Lower leg skin (tissue), 4 donors: ENCODE measurements at regions not wholly inside any gene's neighbourhood (a gene's known extent, or its start where the extent isn't known, plus 50 kb on each side); places are given as distances from the start of the nearest gene placed in this dataset.

Source experiments
- DNase-seq, 2 donors: peaks; one replicate each; pipeline ENCODE4 v3.0.0-alpha.2; 2019; ENCODE audit warnings: low spot score in 2 of 2
- H3K4me3 ChIP-seq: fragments of 200-600 bp; sonication (generic); 2 replicates; pipeline ENCODE4 v1.5.1; 2017; ENCODE audit warnings: mild to moderate bottlenecking, low read depth; ENCODE audit not compliant: poor library complexity, severe bottlenecking
- CTCF ChIP-seq, 3 donors: fragments of 450-650 bp; IDR thresholded peaks; one replicate each; pipeline ENCODE4 v1.5.1; 2016; ENCODE audit warnings: antibody characterized with exemption in 3 of 3, mild to moderate bottlenecking in 3 of 3, moderate library complexity in 2 of 3
- POLR2A ChIP-seq, 2 donors: fragments of 450-650 bp; IDR thresholded peaks; one replicate each; pipeline ENCODE4 v1.6.1; 2016 to 2017; ENCODE audit warnings: antibody characterized with exemption in 2 of 2, mild to moderate bottlenecking in 1 of 2, moderate library complexity in 1 of 2
- WGBS, 2 donors: methylation state at CpG; one replicate each; pipeline ENCODE4 v1.1.5; 2018; 5-methylcytosine and 5-hydroxymethylcytosine counted together
- intact Hi-C: fragments of 100-400 bp; cut with DNase I; formaldehyde crosslinking; loops from one replicate; pipeline ENCODE4 v1.15.0; 2023; ENCODE audit warnings: low total_unique reads

- DNase-seq, result no peak
- intact Hi-C loops, result no loop called here
- H3K4me3 ChIP-seq, result no peak overlapping the region
- TF ChIP-seq POLR2A (IDR thresholded peaks at IDR 0.05) (no peak), CTCF (IDR thresholded peaks at IDR 0.05) (no peak)
Measured at GRCh38 chr2:13240061-13240460, 523.3 kb downstream of the TRIB2 start.

- DNase-seq, result no peak
- no peak overlapping the region for H3K4me3 ChIP-seq
- TF ChIP-seq POLR2A (IDR thresholded peaks at IDR 0.05), result no peak
- TF ChIP-seq CTCF (IDR thresholded peaks at IDR 0.05), result no peak
- 84 to 89% methylated on average over 11 of the region's 11 CpGs for WGBS, 2 donors
- intact Hi-C loops, result no loop called here
Measured at GRCh38 chr2:13240789-13241487, 524.2 kb downstream of the TRIB2 start.

GRCh38 chr2:13252615-13253014 lies 535.9 kb downstream of the TRIB2 start:
- no peak for DNase-seq
- intact Hi-C loops, result no loop called here
- TF ChIP-seq CTCF (IDR thresholded peaks at IDR 0.05), result no peak
- TF ChIP-seq POLR2A (IDR thresholded peaks at IDR 0.05), result no peak
- no peak overlapping the region for H3K4me3 ChIP-seq
- 54 to 58% methylated on average over 4 of the region's 4 CpGs for WGBS, 2 donors

DNA sequence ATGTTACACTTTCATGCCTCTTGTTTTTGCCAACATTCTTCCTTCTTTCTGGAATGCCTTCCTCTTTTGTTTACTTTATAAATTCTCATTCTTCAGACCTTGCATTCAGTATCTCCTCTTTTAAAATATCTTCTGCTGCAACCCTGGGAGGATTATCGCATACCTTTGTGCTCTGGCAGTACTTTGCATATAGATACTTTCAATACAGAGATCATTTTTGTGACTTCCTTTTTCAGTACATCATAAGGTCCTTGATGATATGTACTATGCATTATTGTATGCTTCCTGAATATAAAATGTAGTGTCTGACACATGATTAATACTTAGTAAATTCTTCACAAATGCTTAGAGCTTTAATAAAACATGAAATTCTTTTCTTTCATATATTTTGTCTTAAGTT lies 538.7 kb downstream of the TRIB2 start:
- no peak overlapping the region for H3K4me3 ChIP-seq
- intact Hi-C loops, result no loop called here
- no peak for DNase-seq
- TF ChIP-seq POLR2A (IDR thresholded peaks at IDR 0.05) (no peak), CTCF (IDR thresholded peaks at IDR 0.05) (no peak)
- 72 to 81% methylated on average over 1 of the region's 1 CpG for WGBS, 2 donors

- H3K4me3 ChIP-seq, result no peak overlapping the region
- WGBS, 2 donors, result 26 to 37% methylated on average over 2 of the region's 2 CpGs
- TF ChIP-seq POLR2A (IDR thresholded peaks at IDR 0.05) (no peak), CTCF (IDR thresholded peaks at IDR 0.05) (no peak)
- DNase-seq, result no peak
- intact Hi-C loops, result no loop called here
Measured at GRCh38 chr2:13260402-13260801, 543.7 kb downstream of the TRIB2 start.

GRCh38 chr2:13266166-13266565 lies 549.4 kb downstream of the TRIB2 start:
- 47 to 56% methylated on average over 1 of the region's 1 CpG for WGBS, 2 donors
- H3K4me3 ChIP-seq, result no peak overlapping the region
- TF ChIP-seq POLR2A (IDR thresholded peaks at IDR 0.05), result no peak
- intact Hi-C loops, result no loop called here
- DNase-seq, result no peak
